Neural crest cell (in vitro differentiated cells): ENCODE measurements at regions not wholly inside any gene's neighbourhood (a gene's known extent, or its start where the extent isn't known, plus 50 kb on each side); places are given as distances from the start of the nearest gene placed in this dataset.
"Not testable (repeated sequence)": the region's sequence is repeated elsewhere in the genome, so short reads cannot be mapped to it uniquely, and the experiment has no call there.

Experiments used
- DNase-seq: peaks from one replicate; pipeline ENCODE4 v3.0.0; 2021; ENCODE audit warnings: low read depth, mixed read lengths, low spot score
- H3K27ac Mint-ChIP-seq: one replicate; pipeline ENCODE4 v1.8.0; 2021; ENCODE audit warnings: mild to moderate bottlenecking, mixed read lengths; ENCODE audit not compliant: unreplicated experiment
- H3K27me3 Mint-ChIP-seq: 2 replicates; pipeline ENCODE4 v1.8.0; 2021; ENCODE audit warnings: low read depth, mild to moderate bottlenecking, mixed read lengths
- H3K36me3 Mint-ChIP-seq: 2 replicates; pipeline ENCODE4 v1.8.0; 2021; ENCODE audit warnings: low read depth, mild to moderate bottlenecking, mixed read lengths
- H3K4me1 Mint-ChIP-seq: 2 replicates; pipeline ENCODE4 v1.8.0; 2021; ENCODE audit warnings: mixed read lengths
- H3K4me3 Mint-ChIP-seq: one replicate; pipeline ENCODE4 v1.8.0; 2021; ENCODE audit warnings: mild to moderate bottlenecking, mixed read lengths
- H3K9me3 Mint-ChIP-seq: 2 replicates; pipeline ENCODE4 v1.8.0; 2021; ENCODE audit warnings: mixed read lengths
- TF ChIP-seq, protein P1 (sequence below): fragments of 200-600 bp; sonication (generic); conservative IDR thresholded peaks from 2 replicates; pipeline ENCODE4 v1.5.0; 2021; ENCODE audit warnings: antibody characterized with exemption, mild to moderate bottlenecking

- H3K27me3 Mint-ChIP-seq = no peaks in the 10 kb centered on the region
- H3K36me3 Mint-ChIP-seq = peaks cover 6% of the 10 kb centered on the region
- H3K27ac Mint-ChIP-seq = no peak overlapping the region
- DNase-seq = no peak
- no peaks in the 10 kb centered on the region for H3K4me1 Mint-ChIP-seq
- TF ChIP-seq, protein P1, sequence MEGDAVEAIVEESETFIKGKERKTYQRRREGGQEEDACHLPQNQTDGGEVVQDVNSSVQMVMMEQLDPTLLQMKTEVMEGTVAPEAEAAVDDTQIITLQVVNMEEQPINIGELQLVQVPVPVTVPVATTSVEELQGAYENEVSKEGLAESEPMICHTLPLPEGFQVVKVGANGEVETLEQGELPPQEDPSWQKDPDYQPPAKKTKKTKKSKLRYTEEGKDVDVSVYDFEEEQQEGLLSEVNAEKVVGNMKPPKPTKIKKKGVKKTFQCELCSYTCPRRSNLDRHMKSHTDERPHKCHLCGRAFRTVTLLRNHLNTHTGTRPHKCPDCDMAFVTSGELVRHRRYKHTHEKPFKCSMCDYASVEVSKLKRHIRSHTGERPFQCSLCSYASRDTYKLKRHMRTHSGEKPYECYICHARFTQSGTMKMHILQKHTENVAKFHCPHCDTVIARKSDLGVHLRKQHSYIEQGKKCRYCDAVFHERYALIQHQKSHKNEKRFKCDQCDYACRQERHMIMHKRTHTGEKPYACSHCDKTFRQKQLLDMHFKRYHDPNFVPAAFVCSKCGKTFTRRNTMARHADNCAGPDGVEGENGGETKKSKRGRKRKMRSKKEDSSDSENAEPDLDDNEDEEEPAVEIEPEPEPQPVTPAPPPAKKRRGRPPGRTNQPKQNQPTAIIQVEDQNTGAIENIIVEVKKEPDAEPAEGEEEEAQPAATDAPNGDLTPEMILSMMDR = no peak
- peaks cover 11% of the 10 kb centered on the region for H3K9me3 Mint-ChIP-seq
- no peak overlapping the region for H3K4me3 Mint-ChIP-seq
Observed at GRCh38 chr7:118436663-118437062, 212.2 kb downstream of the ANKRD7 start.

DNA sequence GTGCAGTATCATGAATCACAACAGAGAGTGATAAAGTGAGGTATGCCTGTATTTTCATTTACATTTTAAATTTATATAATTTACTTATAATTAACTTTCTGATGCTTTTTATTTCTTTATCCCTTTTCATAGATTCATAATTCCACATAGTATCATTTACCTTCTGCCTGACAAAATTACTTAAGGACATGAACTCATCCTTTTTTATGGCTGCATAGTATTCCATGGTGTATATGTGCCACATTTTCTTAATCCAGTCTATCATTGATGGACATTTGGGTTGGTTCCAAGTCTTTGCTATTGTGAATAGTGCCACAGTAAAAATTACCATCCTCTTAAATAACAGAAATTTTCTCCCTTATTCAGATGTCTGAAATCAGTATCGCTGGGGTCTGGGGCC lies 224.5 kb downstream of the ANKRD7 start:
- not testable (repeated sequence) for H3K27ac Mint-ChIP-seq, H3K27me3 Mint-ChIP-seq, H3K4me1 Mint-ChIP-seq, H3K36me3 Mint-ChIP-seq, H3K9me3 Mint-ChIP-seq, DNase-seq, H3K4me3 Mint-ChIP-seq

- no peaks in the 10 kb centered on the region for H3K36me3 Mint-ChIP-seq
- H3K4me3 Mint-ChIP-seq = no peak overlapping the region
- H3K27me3 Mint-ChIP-seq = no peaks in the 10 kb centered on the region
- H3K9me3 Mint-ChIP-seq = peaks cover 2% of the 10 kb centered on the region
- no peaks in the 10 kb centered on the region for H3K4me1 Mint-ChIP-seq
- TF ChIP-seq, protein P1 = no peak
- DNase-seq = no peak
- no peak overlapping the region for H3K27ac Mint-ChIP-seq
Observed at GRCh38 chr7:118449797-118450567, 225.5 kb downstream of the ANKRD7 start.

DNA sequence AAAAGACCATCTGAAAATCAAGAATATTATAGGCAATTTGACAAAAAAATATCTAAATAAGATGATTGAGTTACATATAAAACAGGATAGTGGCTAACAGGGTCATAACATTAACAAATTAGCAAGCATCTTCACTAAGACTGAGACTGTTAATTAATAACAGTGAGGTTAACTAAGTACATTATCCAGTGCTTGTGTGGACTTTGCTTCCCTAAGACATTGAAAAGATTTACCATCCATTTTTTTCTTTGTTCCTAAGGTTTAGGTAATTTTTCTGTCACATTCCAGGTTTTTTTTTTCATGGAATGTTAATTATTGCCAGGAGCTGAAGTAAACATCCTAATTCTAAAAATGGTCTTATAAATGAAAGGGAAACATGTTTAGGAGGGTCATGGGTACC lies 227.6 kb downstream of the ANKRD7 start:
- Mint-ChIP-seq H3K27me3 (no peaks in the 10 kb centered on the region), H3K4me1 (no peaks in the 10 kb centered on the region), H3K36me3 (no peaks in the 10 kb centered on the region), H3K4me3 (no peak overlapping the region), H3K9me3 (peaks cover 2% of the 10 kb centered on the region), H3K27ac (no peak overlapping the region)
- TF ChIP-seq, protein P1 = no peak
- no peak for DNase-seq

DNA sequence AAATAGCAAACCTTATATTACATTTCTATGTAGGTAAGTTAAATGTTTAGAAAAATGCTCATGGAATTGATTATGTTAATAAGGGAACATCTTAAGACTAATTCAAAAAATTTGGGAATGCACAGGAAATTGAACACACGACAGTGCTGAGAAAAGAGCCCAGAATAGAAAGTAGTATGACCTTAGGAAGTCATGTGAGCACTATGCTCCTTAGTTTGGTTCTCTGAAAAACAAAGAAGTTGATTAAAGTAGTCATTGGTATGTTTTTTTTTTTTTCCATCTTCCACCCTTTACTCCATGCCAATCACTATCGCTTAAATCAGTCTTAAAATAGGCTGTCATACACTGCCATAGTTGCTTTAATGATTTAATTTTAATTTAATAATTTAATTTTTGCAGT lies 242.9 kb downstream of the ANKRD7 start:
- no peak overlapping the region for H3K27ac Mint-ChIP-seq
- H3K9me3 Mint-ChIP-seq = no peaks in the 10 kb centered on the region
- no peak overlapping the region for H3K4me3 Mint-ChIP-seq
- no peak for DNase-seq
- H3K36me3 Mint-ChIP-seq = no peaks in the 10 kb centered on the region
- TF ChIP-seq, protein P1 = no peak
- H3K4me1 Mint-ChIP-seq = peaks cover 13% of the 10 kb centered on the region
- H3K27me3 Mint-ChIP-seq = no peaks in the 10 kb centered on the region

DNA sequence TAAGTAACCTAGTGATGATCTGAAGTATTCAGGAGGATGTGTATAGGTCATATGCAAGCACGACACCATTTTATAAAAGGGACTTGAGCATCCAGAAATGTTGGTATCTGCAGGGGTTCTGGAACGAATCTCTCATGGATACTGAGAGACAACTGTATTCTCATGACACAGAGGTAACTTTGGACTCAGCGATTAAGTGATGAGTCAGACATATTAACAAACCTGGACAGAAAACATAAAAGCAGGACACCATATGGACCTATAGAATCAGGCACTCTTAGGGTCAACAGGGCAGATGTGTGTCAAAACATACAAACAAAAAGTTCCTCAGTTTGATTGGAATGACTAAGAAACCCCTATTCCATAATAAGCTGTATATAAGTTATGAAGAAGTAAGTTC lies 248.1 kb downstream of the ANKRD7 start:
- Mint-ChIP-seq H3K36me3 (no peaks in the 10 kb centered on the region), H3K27ac (no peak overlapping the region), H3K4me1 (peaks cover 5% of the 10 kb centered on the region), H3K27me3 (no peaks in the 10 kb centered on the region), H3K9me3 (no peaks in the 10 kb centered on the region), H3K4me3 (no peak overlapping the region)
- TF ChIP-seq, protein P1 = no peak
- DNase-seq = no peak
